Liver (tissue), 8 donors: ENCODE measurements at regions not wholly inside any gene's neighbourhood (a gene's known extent, or its start where the extent isn't known, plus 50 kb on each side); places are given as distances from the start of the nearest gene placed in this dataset.

Source experiments
- DNase-seq: peaks from one replicate; pipeline ENCODE4 v3.0.0-alpha.2; 2017; ENCODE audit warnings: low spot score
- H3K27ac ChIP-seq, 2 donors: one replicate each; pipeline ENCODE4 v1.7.0; 2013; ENCODE audit warnings: inconsistent platforms in 2 of 2, low read length in 2 of 2, control low read depth in 1 of 2, low read depth in 1 of 2, mild to moderate bottlenecking in 1 of 2
- H3K27me3 ChIP-seq, 4 donors: one replicate each; pipeline versions ENCODE4 v1.6.1 to v1.7.0; 2013; ENCODE audit warnings: low read length in 3 of 4, inconsistent platforms in 1 of 4, mild to moderate bottlenecking in 1 of 4, moderate library complexity in 1 of 4; ENCODE audit not compliant: control insufficient read depth in 4 of 4, insufficient read depth in 4 of 4
- H3K36me3 ChIP-seq, 4 donors: one replicate each; pipeline versions ENCODE4 v1.6.1 to v1.7.0; 2013; ENCODE audit warnings: low read length in 3 of 4, mild to moderate bottlenecking in 3 of 4, low read depth in 1 of 4, moderate library complexity in 1 of 4; ENCODE audit not compliant: control insufficient read depth in 4 of 4, insufficient read depth in 3 of 4
- H3K4me1 ChIP-seq, 4 donors: one replicate each; pipeline versions ENCODE4 v1.6.1 to v1.7.0; 2013; ENCODE audit warnings: low read length in 3 of 4, mild to moderate bottlenecking in 3 of 4, moderate library complexity in 1 of 4; ENCODE audit not compliant: control insufficient read depth in 4 of 4, insufficient read depth in 4 of 4
- H3K4me3 ChIP-seq, 3 donors: one replicate each; pipeline versions ENCODE4 v1.6.1 to v1.7.0; 2013; ENCODE audit warnings: low read length in 3 of 3, control low read depth in 1 of 3, low read depth in 1 of 3, mild to moderate bottlenecking in 1 of 3
- H3K9ac ChIP-seq, 2 donors: one replicate each; pipeline ENCODE4 v1.7.0; 2013; ENCODE audit warnings: low read length in 2 of 2, mild to moderate bottlenecking in 2 of 2, moderate library complexity in 2 of 2, control low read depth in 1 of 2, low read depth in 1 of 2
- H3K9me3 ChIP-seq, 4 donors: one replicate each; pipeline versions ENCODE4 v1.6.1 to v1.7.0; 2013; ENCODE audit warnings: low read length in 3 of 4; ENCODE audit not compliant: control insufficient read depth in 4 of 4
- CTCF ChIP-seq: fragments of 150-350 bp; IDR thresholded peaks from 2 replicates; pipeline ENCODE4 v1.5.1; 2017; ENCODE audit warnings: improper control_type of control experiment, low read depth, low read length; ENCODE audit not compliant: missing input control
- EGR1 ChIP-seq, 2 donors: IDR thresholded peaks; 2 replicates each; pipeline ENCODE4 v1.6.1; 2016 to 2018; ENCODE audit warnings: antibody characterized with exemption in 2 of 2, low read depth in 2 of 2
- FOXA1 ChIP-seq: IDR thresholded peaks from 2 replicates; pipeline ENCODE4 v1.6.1; 2016; ENCODE audit warnings: antibody characterized with exemption
- FOXA2 ChIP-seq: IDR thresholded peaks from 2 replicates; pipeline ENCODE4 v1.6.1; 2016; ENCODE audit warnings: antibody characterized with exemption
- GABPA ChIP-seq, 2 donors: IDR thresholded peaks in 1 of 2; conservative IDR thresholded peaks in 1 of 2; 2 replicates each; pipeline ENCODE4 v1.6.1; 2016; ENCODE audit warnings: antibody characterized with exemption in 2 of 2, mild to moderate bottlenecking in 1 of 2, moderate library complexity in 1 of 2
- HNF4A ChIP-seq, 2 donors: conservative IDR thresholded peaks; 2 replicates each; pipeline ENCODE4 v1.6.1; 2016; ENCODE audit warnings: antibody characterized with exemption in 2 of 2, mild to moderate bottlenecking in 2 of 2
- HNF4G ChIP-seq: IDR thresholded peaks from 2 replicates; pipeline ENCODE4 v1.6.1; 2016; ENCODE audit warnings: antibody characterized with exemption
- JUND ChIP-seq, 2 donors: IDR thresholded peaks; 2 replicates each; pipeline ENCODE4 v1.6.1; 2016; ENCODE audit warnings: antibody characterized with exemption in 2 of 2
- NR2F2 ChIP-seq: IDR thresholded peaks from 2 replicates; pipeline ENCODE4 v1.6.1; 2016; ENCODE audit warnings: antibody characterized with exemption
- RAD21 ChIP-seq, 2 donors: IDR thresholded peaks; 2 replicates each; pipeline ENCODE4 v1.6.1; 2016; ENCODE audit warnings: antibody characterized with exemption in 2 of 2, mild to moderate bottlenecking in 2 of 2
- REST ChIP-seq: IDR thresholded peaks from 2 replicates; pipeline ENCODE4 v1.6.1; 2016; ENCODE audit warnings: antibody characterized with exemption, mild to moderate bottlenecking
- RXRA ChIP-seq, 2 donors: IDR thresholded peaks; 2 replicates each; pipeline ENCODE4 v1.6.1; 2017 to 2018; ENCODE audit warnings: antibody characterized with exemption in 2 of 2, mild to moderate bottlenecking in 1 of 2
- SP1 ChIP-seq: IDR thresholded peaks from 2 replicates; pipeline ENCODE4 v1.6.1; 2018; ENCODE audit warnings: antibody characterized with exemption, mild to moderate bottlenecking
- TAF1 ChIP-seq: conservative IDR thresholded peaks from 2 replicates; pipeline ENCODE4 v1.6.1; 2016; ENCODE audit warnings: antibody characterized with exemption, mild to moderate bottlenecking
- YY1 ChIP-seq: IDR thresholded peaks from 2 replicates; pipeline ENCODE4 v1.6.1; 2016; ENCODE audit warnings: antibody characterized with exemption, mild to moderate bottlenecking
- ZBTB33 ChIP-seq: IDR thresholded peaks from 2 replicates; pipeline ENCODE4 v1.6.1; 2016; ENCODE audit warnings: antibody characterized with exemption
- WGBS: extraction: QIAGEN DNeasy Blood & Tissue Kit; methylation state at CpG from one replicate; pipeline ENCODE4 v1.1.7; 2013; 5-methylcytosine and 5-hydroxymethylcytosine counted together
- TF ChIP-seq, protein P1 (sequence below): IDR thresholded peaks from 2 replicates; pipeline ENCODE4 v1.6.1; 2016; ENCODE audit warnings: antibody characterized with exemption
- TF ChIP-seq, protein P2 (sequence below): IDR thresholded peaks from 2 replicates; pipeline ENCODE4 v1.6.1; 2016; ENCODE audit warnings: antibody characterized with exemption
- donor health status: healthy.
- donor health status: healthy.
- donor health status: healthy.
- donor health status: healthy.
- donor health status: healthy.

DNA sequence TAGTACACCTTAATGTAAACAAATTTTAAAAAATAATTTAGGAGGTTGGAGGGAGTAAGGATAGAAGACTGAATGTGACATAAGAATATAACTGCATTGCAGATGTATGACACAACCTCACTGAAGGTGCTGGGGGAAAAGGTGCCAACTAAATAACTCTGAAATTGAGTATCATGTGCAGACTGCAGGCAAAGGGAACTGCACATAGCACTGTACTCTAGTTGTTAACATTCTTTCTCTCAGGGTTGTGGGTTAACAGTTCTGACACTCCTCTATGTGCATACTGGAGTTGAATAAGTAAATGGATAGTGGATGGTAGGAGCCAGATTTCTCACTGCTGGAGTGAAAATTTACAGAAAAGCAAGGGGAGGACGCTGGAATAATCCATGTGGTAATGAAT is 451.9 kb upstream of the CDH4 start:
- no peaks in the 10 kb centered on the region for H3K36me3 ChIP-seq
- no peak overlapping the region for H3K9ac ChIP-seq
- WGBS, result 54% methylated on average over 1 of the region's 1 CpG
- H3K4me1 ChIP-seq, result no peaks in the 10 kb centered on the region
- H3K27me3 ChIP-seq, result peaks cover 0 to 12% (median 1%) of the 10 kb centered on the region in 4 donors
- no peak overlapping the region for H3K27ac ChIP-seq
- DNase-seq, result no peak
- H3K4me3 ChIP-seq, result no peak overlapping the region
- H3K9me3 ChIP-seq, result peaks cover 0 to 8% (median 1%) of the 10 kb centered on the region in 4 donors
- TF ChIP-seq YY1 (no peak), REST (no peak), HNF4G (no peak), GABPA (IDR thresholded peaks at IDR 0.05 in 1 of 2, conservative IDR thresholded peaks at IDR 0.05 in 1 of 2) (no peak), CTCF (no peak), JUND (IDR thresholded peaks at IDR 0.05) (no peak), HNF4A (conservative IDR thresholded peaks at IDR 0.05) (no peak), RXRA (IDR thresholded peaks at IDR 0.05) (no peak), FOXA2 (no peak), RAD21 (IDR thresholded peaks at IDR 0.05) (no peak), EGR1 (IDR thresholded peaks at IDR 0.05; ENCODE audit: low read depth in 2 of 2) (no peak), ZBTB33 (no peak), FOXA1 (no peak), NR2F2 (no peak), TAF1 (no peak), SP1 (no peak)
- TF ChIP-seq, protein P1, sequence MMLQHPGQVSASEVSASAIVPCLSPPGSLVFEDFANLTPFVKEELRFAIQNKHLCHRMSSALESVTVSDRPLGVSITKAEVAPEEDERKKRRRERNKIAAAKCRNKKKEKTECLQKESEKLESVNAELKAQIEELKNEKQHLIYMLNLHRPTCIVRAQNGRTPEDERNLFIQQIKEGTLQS, result no peak
- TF ChIP-seq, protein P2, sequence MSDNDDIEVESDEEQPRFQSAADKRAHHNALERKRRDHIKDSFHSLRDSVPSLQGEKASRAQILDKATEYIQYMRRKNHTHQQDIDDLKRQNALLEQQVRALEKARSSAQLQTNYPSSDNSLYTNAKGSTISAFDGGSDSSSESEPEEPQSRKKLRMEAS, result no peak
